HCT116 (cell line): ENCODE measurements at regions not wholly inside any gene's neighbourhood (a gene's known extent, or its start where the extent isn't known, plus 50 kb on each side); places are given as distances from the start of the nearest gene placed in this dataset.

Experiments used
- ATAC-seq: fragments of 200-7000 bp; cut with Tn5 transposase; 2 replicates; pipeline ENCODE4 v1.9.1; 2020; ENCODE audit warnings: mild to moderate bottlenecking, moderate library complexity
- BruUV-seq: library from RNA; stranded (reverse); fragments of 400-500 nt; replicated peaks from 2 replicates; lab custom pipeline; 2021; lab: Mats Ljungman, UMichigan
- CTCF ChIA-PET: fragments of 300-600 bp; sonication (Branson Sonifier 250); formaldehyde crosslinking; loops from one replicate; lab custom pipeline; 2021; ENCODE audit warnings: antibody characterized with exemption; lab: Charles Lee
- POLR2A ChIA-PET: fragments of 300-600, 350-600 bp; sonication (Branson Sonifier 250); formaldehyde crosslinking; loops from one replicate; lab custom pipeline; 2021; ENCODE audit warnings: antibody characterized with exemption; lab: Charles Lee
- RAD21 ChIA-PET, 2 experiments: fragments of 300-600 bp; sonication (Branson Sonifier 250); formaldehyde crosslinking; loops; one replicate each; lab custom pipeline; 2023; ENCODE audit warnings: low total read pairs in 2 of 2; ENCODE audit not compliant: uncharacterized antibody in 2 of 2, unreplicated experiment in 2 of 2, low non-redundant PET in 1 of 2; lab: Charles Lee
- DNase-seq: peaks from one replicate; pipeline ENCODE4 v3.0.0-alpha.2; 2010; ENCODE audit warnings: low read depth, low spot score
- H2AFZ ChIP-seq: fragments of 200-600 bp; shearing (Covaris generic), sonication (generic); 2 replicates; pipeline ENCODE4 v1.6.1; 2017; ENCODE audit warnings: low read depth, mixed run types, mixed read lengths, antibody characterized with exemption, low read length; ENCODE audit not compliant: poor library complexity, severe bottlenecking
- H3K27ac ChIP-seq: 2 replicates; pipeline ENCODE4 v1.5.1; 2012; ENCODE audit warnings: low read depth, low read length
- H3K27me3 ChIP-seq: fragments of 200-600 bp; sonication (generic); 2 replicates; pipeline ENCODE4 v1.6.1; 2016; ENCODE audit warnings: mixed run types, low read length, mixed read lengths; ENCODE audit not compliant: insufficient read depth
- H3K36me3 ChIP-seq, 2 experiments: fragments of 200-500 bp in 1 of 2; fragments of 200-600 bp in 1 of 2; sonication (Bioruptor generic) in 1 of 2; sonication (generic) in 1 of 2; 2 replicates each; pipeline versions ENCODE4 v1.5.1 to v1.6.1; 2014 to 2016; ENCODE audit warnings: low read length in 2 of 2, inconsistent platforms in 1 of 2, mixed read lengths in 1 of 2, mixed run types in 1 of 2; ENCODE audit not compliant: insufficient read depth in 2 of 2, control insufficient read depth in 1 of 2
- H3K4me1 ChIP-seq, 2 experiments: fragments of 200-600 bp in 1 of 2; sonication (generic) in 1 of 2; 2 replicates each; pipeline versions ENCODE4 v1.5.1 to v1.6.1; 2012 to 2017; ENCODE audit warnings: low read length in 2 of 2, inconsistent platforms in 1 of 2, mild to moderate bottlenecking in 1 of 2, mixed read lengths in 1 of 2, mixed run types in 1 of 2, moderate library complexity in 1 of 2; ENCODE audit not compliant: insufficient read depth in 2 of 2, control insufficient read depth in 1 of 2
- H3K4me2 ChIP-seq: fragments of 200-600 bp; sonication (generic); 2 replicates; pipeline ENCODE4 v1.6.1; 2017; ENCODE audit warnings: mixed run types, low read length, mixed read lengths
- H3K4me3 ChIP-seq, 2 experiments: fragments of 200-600 bp in 1 of 2; sonication (generic) in 1 of 2; replicated peaks in 1 of 2; 2 replicates each; pipeline ENCODE4 v1.5.1; 2011 to 2016; ENCODE audit warnings: low read length in 2 of 2, control low read depth in 1 of 2, low read depth in 1 of 2, mild to moderate bottlenecking in 1 of 2, mixed read lengths in 1 of 2, mixed run types in 1 of 2
- H3K79me2 ChIP-seq: fragments of 200-600 bp; sonication (generic); 2 replicates; pipeline ENCODE4 v1.6.1; 2017; ENCODE audit warnings: mild to moderate bottlenecking, mixed run types, low read length, moderate library complexity, mixed read lengths; ENCODE audit not compliant: insufficient read depth
- H3K9ac ChIP-seq: fragments of 200-600 bp; sonication (generic); 2 replicates; pipeline ENCODE4 v1.6.1; 2016; ENCODE audit warnings: low read length, mixed read lengths
- H3K9me2 ChIP-seq: fragments of 200-600 bp; sonication (generic), shearing (Covaris generic); 2 replicates; pipeline ENCODE4 v1.6.1; 2017; ENCODE audit warnings: mixed run types, mild to moderate bottlenecking, moderate library complexity; ENCODE audit not compliant: insufficient read depth
- H3K9me3 ChIP-seq, 2 experiments: fragments of 200-500 bp in 1 of 2; fragments of 200-600 bp in 1 of 2; sonication (Bioruptor generic) in 1 of 2; sonication (generic) in 1 of 2; 2 replicates each; pipeline ENCODE4 v1.6.1; 2014 to 2017; ENCODE audit warnings: low read length in 2 of 2, mixed read lengths in 2 of 2, inconsistent platforms in 1 of 2, low read depth in 1 of 2, mild to moderate bottlenecking in 1 of 2, mixed run types in 1 of 2, moderate library complexity in 1 of 2; ENCODE audit not compliant: control insufficient read depth in 1 of 2, insufficient read depth in 1 of 2
- H4K20me1 ChIP-seq: fragments of 200-600 bp; sonication (generic), shearing (Covaris generic); 2 replicates; pipeline ENCODE4 v1.6.1; 2017; ENCODE audit warnings: mixed run types, mild to moderate bottlenecking, moderate library complexity; ENCODE audit not compliant: insufficient read depth
- ATF3 ChIP-seq: IDR thresholded peaks from 2 replicates; pipeline ENCODE4 v1.6.1; 2012
- CBX3 ChIP-seq: IDR thresholded peaks from 2 replicates; pipeline ENCODE4 v1.6.1; 2012; ENCODE audit warnings: low read depth
- CTCF ChIP-seq, 3 experiments: fragments of 200-600 bp in 1 of 3; sonication (generic) in 1 of 3; IDR thresholded peaks in 2 of 3; conservative IDR thresholded peaks in 1 of 3; 2 replicates each; pipeline ENCODE4 v1.5.1; 2012 to 2017; ENCODE audit warnings: low read depth in 2 of 3, low read length in 2 of 3, antibody characterized with exemption in 1 of 3, borderline replicate concordance in 1 of 3, control low read depth in 1 of 3, mild to moderate bottlenecking in 1 of 3, mixed read lengths in 1 of 3, mixed run types in 1 of 3, moderate library complexity in 1 of 3; ENCODE audit not compliant: insufficient read depth in 1 of 3
- EGR1 ChIP-seq: IDR thresholded peaks from 2 replicates; pipeline ENCODE4 v1.6.1; 2012; ENCODE audit warnings: low read depth
- ELF1 ChIP-seq: IDR thresholded peaks from 2 replicates; pipeline ENCODE4 v1.6.1; 2012; ENCODE audit warnings: low read depth, borderline replicate concordance
- EZH2 ChIP-seq: fragments of 200-600 bp; sonication (generic); IDR thresholded peaks from 2 replicates; pipeline ENCODE4 v1.6.1; 2017; ENCODE audit warnings: antibody characterized with exemption, mixed run types
- FOSL1 ChIP-seq: IDR thresholded peaks from 2 replicates; pipeline ENCODE4 v1.6.1; 2012; ENCODE audit warnings: low read depth
- MAX ChIP-seq: IDR thresholded peaks from 2 replicates; pipeline ENCODE4 v1.6.1; 2012
- POLR2AphosphoS5 ChIP-seq: IDR thresholded peaks from 2 replicates; pipeline ENCODE4 v1.6.1; 2011; ENCODE audit warnings: mild to moderate bottlenecking, low read depth, low read length, moderate library complexity
- RAD21 ChIP-seq: IDR thresholded peaks from 2 replicates; pipeline ENCODE4 v1.6.1; 2012; ENCODE audit warnings: low read depth, mild to moderate bottlenecking
- SP1 ChIP-seq: IDR thresholded peaks from 2 replicates; pipeline ENCODE4 v1.6.1; 2012; ENCODE audit warnings: low read depth
- SRF ChIP-seq: IDR thresholded peaks from 2 replicates; pipeline ENCODE4 v1.6.1; 2012; ENCODE audit warnings: low read depth
- YY1 ChIP-seq: IDR thresholded peaks from 2 replicates; pipeline ENCODE4 v1.6.1; 2011; ENCODE audit warnings: low read length, low read depth, moderate library complexity, mild to moderate bottlenecking; ENCODE audit not compliant: insufficient replicate concordance; ENCODE audit errors: extremely low read depth
- ZBTB33 ChIP-seq: IDR thresholded peaks from 2 replicates; pipeline ENCODE4 v1.6.1; 2011; ENCODE audit warnings: mild to moderate bottlenecking, low read length, moderate library complexity; ENCODE audit not compliant: insufficient replicate concordance; ENCODE audit errors: extremely low read depth
- ZFX ChIP-seq: fragments of 450-650 bp; IDR thresholded peaks from 2 replicates; pipeline ENCODE4 v1.6.1; 2017
- ZNF274 ChIP-seq: fragments of 200-500 bp; sonication (Bioruptor generic); IDR thresholded peaks from 2 replicates; pipeline ENCODE4 v1.6.1; 2014; ENCODE audit warnings: mild to moderate bottlenecking, low read depth, low read length, inconsistent platforms
- intact Hi-C: fragments of 100-400 bp; cut with micrococcal nuclease; formaldehyde crosslinking; loops from 2 replicates; pipeline ENCODE4 v1.10.0; 2022

GRCh38 chr17:6259899-6260298 is 175.0 kb downstream of the AIPL1 start:
- intact Hi-C loops, result no loop called here
- TF ChIP-seq RAD21 (no peak), CBX3 (no peak), ZFX (no peak), ZBTB33 (no peak), ELF1 (no peak), MAX (no peak), ZNF274 (no peak), ATF3 (no peak), YY1 (no peak), SP1 (no peak), EZH2 (no peak), CTCF (IDR thresholded peaks at IDR 0.05 in 2 of 3, conservative IDR thresholded peaks at IDR 0.05 in 1 of 3; ENCODE audit: borderline replicate concordance in 1 of 3, insufficient read depth in 1 of 3, low read depth in 2 of 3, low read length in 2 of 3) (no peak), FOSL1 (no peak), EGR1 (no peak), SRF (no peak), POLR2AphosphoS5 (no peak)
- no peak for ATAC-seq
- DNase-seq, result no peak
- RAD21 ChIA-PET, result no interaction called here
- no TSS peak for BruUV-seq
- Histone ChIP-seq H3K27me3 (peaks cover 63% of the 10 kb centered on the region), H3K4me1 (no peaks in the 10 kb centered on the region), H3K9me2 (no peaks in the 10 kb centered on the region), H4K20me1 (no peaks in the 10 kb centered on the region), H3K27ac (no peak overlapping the region), H3K4me2 (no peak overlapping the region), H3K36me3 (no peaks in the 10 kb centered on the region), H3K4me3 (no peak overlapping the region), H2AFZ (no peak overlapping the region), H3K9ac (no peak overlapping the region), H3K9me3 (no peaks in the 10 kb centered on the region), H3K79me2 (no peaks in the 10 kb centered on the region)
- POLR2A ChIA-PET, result no interaction called here
- CTCF ChIA-PET, result no interaction called here
